ENCODE measurements at regions not wholly inside any gene's neighbourhood (a gene's known extent, or its start where the extent isn't known, plus 50 kb on each side); places are given as distances from the start of the nearest gene placed in this dataset.

- TF ChIP-seq CTCF (conservative IDR thresholded peaks at IDR 0.05; ENCODE audit: low read length) (no peak), EZH2phosphoT487 (IDR thresholded peaks at IDR 0.05; ENCODE audit: borderline replicate concordance, low read depth, low read length) (no peak)
These were observed 1384.5 kb upstream of the NUDT12 start for GRCh38 chr5:104947076-104947475.
